Dermis microvascular lymphatic vessel endothelial cell (primary cell): ENCODE measurements at regions not wholly inside any gene's neighbourhood (a gene's known extent, or its start where the extent isn't known, plus 50 kb on each side); places are given as distances from the start of the nearest gene placed in this dataset.

Source experiments
- DNase-seq, 2 donors: peaks; one replicate each; pipeline versions ENCODE4 v3.0.0 to v3.0.0-alpha.2; 2010; ENCODE audit warnings: low read depth in 2 of 2

DNA sequence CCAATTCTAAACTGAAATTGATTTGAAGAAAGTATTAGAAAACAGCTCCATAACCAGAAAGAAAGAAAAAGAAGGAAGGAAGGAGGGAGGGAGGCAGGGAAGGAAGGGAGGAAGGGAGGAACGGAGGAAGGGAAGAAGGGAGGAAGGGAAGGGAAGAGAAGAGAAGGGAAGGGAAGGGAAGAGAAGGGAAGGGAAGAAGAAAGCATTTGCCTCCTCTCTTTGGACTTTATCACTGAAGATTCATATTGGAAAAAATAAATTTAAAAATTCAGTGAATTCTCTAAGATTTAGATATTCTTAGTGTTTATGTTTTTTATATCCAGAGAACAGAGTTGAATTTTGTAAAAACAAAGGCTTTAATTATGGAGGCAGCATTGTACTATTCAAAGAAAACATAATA lies 68.5 kb upstream of the NXT1 start:
- no peak for DNase-seq

DNA sequence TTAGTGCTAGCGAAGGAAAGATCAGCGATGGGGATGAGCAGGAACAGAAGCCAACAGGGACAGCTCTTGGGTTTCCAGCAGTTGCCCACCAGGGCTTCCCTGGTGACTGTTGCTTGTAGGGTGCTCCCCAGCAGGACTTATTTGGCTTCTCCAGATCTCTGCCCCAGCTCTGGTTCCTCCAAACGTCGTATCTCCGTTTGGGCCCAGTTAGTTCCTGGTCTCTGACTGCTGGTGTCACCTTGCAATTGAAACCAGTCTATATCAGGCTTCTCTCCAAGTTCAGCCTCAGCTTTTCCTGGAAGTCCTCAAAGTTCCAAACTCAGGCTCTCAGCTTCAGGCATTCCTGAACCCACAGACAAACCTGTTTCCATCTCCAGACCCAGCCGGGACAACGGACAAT lies 70.8 kb upstream of the NXT1 start:
- no peak for DNase-seq

DNA sequence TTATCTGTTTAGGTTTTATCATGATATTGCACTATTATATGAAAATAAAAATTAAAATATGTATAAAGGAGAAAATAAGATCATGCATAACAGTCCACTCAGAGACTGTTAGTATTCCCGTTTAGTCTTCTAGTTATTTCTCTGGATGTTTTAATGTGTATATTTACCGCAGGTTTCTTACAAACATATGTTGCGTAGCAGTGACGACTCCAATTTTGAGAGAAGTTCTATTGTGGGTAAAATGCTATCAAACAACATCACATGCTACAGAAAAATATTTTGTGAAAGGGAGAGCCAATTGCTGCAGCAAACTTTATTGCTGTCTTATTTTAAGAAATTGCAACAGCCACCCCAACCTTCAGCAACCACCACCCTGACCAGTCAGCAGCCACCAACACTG lies 72.4 kb upstream of the NXT1 start:
- no peak for DNase-seq

DNA sequence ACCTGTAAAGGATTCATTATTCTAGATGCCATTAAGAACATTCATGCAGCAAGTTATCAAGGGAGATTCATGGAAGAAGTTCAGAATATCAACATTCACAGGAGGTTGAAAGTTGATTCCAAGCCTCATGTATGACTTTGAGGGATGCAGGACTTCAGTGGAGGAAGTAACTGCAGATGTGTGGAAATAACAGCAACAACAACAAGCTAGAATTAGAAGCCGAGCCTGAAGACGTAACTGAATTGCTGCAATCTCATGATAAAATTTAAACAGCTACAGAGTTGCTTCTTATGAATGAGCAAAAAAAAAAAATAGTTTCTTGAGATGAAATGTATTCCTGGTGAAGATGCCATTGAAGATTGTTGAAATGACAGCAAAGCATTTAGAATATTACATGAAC lies 73.3 kb upstream of the NXT1 start:
- no peak for DNase-seq

DNA sequence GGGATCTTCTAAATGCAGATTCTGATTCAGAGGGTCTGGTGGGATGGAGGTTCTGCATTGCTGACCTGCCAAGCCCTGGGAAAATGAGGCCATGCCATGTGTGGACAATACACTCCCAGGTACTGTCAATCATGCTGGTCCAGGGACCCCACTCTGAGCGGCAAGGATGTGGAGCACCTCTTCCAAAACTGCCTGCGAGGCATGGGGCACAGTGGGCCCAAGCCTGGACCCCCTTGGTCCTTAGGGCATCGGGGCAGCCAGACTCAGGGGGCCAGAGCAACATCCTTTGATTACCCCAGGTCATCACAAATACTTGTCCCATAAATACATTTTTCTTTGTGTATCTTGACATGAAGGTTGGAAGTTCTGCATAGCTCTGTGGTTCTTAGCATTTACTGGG lies 76.8 kb upstream of the NXT1 start:
- no peak for DNase-seq

DNA sequence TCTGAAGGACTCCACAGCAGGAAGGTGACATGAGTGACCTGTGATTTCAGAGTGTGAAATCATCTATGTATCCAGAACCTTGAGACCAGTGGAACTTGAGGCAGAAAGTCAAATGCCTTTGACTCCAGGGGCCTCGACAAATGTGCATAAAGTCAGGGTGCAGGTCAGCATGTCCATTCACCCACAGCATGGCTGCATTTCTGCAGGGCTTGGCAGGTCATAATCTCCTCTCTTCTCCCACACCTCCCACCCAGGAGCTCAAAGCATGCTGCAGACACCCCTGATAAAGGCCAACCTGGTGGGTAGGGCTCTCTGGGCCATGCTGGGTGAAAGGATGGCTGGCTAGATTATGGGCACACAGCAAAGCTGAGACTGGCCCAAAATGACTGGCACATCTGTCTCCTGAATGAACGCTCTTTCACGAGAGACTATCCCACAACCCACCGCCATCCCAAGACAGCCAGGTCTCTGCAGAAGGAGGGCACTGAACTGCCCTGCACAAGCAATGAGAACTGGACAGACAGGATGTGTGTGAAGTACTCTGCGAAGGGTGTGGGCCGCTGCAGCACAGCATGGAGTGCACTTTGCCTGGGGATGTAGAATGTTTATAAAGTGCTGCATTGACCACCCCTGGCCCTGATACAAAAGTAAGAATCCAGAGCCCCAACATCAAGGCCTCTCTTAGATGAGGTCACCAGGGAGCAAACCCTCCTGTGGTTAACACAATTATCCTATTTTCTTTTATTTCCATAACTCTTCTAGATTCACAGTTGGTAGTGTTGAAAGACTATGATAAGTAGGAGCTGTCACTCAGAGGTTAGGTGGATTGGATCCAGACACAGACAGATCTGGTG lies 78.2 kb upstream of the NXT1 start:
- DNase-seq = no peak

DNA sequence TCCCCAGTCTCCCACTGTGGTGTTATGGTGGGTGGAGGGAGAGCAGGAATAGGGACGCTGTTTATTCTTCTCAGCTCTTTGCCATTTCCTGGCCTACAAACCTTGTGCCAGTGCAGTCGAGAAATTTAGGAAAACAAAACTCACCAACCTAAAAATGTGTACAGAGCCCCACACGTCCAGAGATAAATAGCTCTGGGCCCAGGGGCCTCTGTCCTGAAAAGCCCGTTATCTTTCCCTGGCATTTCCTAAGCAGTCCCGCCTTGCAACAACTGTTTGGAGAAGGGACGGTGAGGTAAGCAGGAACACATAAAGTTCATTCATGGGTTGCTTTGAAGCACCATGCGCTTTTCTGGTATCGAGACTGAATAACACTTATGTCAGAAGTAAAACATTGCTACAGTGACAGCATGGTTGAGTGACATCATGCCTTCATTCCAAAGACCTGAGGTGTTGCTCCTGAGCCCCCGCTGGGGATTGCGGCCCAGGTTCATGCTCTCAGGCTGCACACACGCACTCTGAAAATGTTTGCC lies 80.1 kb upstream of the NXT1 start:
- peak in 1 of 2 donors; percentile 56 for DNase-seq

DNA sequence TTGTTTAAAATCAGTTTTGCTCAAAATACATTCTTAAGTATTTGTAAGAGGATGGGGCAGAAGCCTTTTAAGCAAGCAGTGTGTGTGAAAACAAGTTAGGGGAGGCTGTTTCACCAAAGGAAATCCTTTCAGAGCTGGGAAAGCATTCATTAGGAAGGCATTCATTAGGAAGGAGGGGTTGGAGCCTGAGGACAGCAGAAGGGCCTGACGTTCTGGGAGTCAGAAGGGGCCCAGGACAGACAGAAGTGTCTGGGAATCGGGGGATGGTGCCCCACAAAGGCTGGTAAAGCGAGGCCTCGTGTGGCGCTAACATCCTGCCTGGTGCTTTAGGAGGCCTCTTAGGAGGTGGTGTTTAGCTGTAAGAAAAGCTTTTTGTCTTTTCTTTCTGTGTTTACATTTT lies 80.6 kb upstream of the NXT1 start:
- DNase-seq = peak in 1 of 2 donors; percentile 72

DNA sequence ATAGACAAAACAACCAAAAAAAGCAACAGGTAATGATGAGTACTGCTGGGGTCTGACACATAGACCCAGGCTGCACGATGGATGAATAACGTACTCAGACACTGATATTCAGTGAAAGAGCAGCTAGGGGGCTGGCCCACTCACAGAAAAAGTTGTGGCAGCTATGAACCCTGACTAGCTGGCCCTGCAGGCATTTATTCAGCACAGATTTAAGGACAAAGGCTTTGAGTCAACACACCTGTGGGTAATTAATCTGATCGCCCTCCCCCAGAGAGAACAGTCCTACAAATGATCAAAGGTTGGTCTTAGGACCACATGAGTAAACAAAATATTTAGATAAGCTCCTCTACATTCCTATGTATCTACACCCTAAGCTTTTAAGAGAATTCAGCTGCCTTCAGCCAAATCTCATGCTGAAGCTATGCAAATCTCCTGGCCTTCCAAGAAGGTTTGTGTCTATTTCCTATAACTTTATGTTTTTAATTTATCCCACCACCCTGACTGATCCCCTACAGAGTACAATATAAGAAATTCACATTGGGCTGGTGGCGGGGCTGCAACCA lies 81.7 kb upstream of the NXT1 start:
- DNase-seq = no peak

DNA sequence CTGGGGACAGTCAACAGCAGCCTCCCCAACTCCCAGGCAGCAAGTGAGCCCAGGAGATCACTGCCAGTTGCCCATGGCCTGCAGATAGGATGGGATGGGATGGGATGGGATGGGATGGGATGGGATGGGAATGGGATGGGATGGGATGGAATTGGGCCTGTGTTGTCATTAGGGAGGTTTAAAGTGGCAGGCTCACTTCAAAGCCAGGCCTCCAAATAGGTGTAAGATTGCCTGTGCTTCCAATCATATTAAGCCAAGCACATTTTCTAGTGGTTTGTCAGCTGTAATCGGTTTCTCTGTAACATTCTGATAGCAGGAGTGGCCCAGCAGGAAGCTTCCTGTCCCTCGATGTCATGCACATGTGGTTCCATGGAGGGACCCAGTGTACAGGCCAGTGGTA lies 82.7 kb upstream of the NXT1 start:
- no peak for DNase-seq

DNA sequence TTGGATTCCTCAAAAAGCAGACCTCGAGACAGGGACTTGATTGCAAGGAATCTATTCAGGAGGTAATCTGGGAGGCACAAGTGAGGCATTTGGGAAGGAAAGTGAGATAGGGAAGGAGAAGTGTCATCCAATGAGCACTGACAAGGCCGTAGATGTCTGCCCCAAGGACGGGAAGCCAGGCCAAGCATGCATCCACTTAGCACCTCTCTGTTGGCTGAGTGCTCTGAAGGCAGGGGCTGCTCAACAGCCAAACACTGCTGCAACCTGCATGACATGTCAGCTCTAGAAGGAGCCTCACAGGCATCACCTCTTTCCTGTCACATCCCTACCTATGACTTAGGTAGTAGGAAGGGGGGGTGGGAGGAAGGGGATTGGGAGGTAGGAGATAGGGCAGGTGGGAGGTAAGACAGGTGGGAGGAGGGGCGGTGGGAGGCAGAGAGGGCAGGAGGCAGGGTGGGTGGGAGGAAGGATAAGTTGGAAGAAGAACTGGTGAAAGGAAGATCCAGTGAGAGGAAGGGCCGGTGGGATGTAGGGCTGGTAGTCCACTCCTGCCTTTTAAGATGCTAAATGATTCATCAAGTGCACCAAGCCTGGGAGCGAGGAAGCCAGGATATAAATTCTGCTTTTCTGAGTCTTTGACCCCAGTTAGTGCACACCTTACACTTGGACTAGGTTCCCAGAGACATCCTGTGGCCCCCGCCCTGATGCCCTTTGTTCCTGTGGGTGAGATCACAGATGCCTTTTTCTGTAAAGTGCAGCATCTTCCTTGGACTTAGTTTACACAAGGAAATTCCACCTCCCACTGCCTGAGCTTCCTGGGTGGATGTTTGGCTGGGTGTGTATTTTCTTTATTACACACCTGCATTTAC lies 83.8 kb upstream of the NXT1 start:
- no peak for DNase-seq

DNA sequence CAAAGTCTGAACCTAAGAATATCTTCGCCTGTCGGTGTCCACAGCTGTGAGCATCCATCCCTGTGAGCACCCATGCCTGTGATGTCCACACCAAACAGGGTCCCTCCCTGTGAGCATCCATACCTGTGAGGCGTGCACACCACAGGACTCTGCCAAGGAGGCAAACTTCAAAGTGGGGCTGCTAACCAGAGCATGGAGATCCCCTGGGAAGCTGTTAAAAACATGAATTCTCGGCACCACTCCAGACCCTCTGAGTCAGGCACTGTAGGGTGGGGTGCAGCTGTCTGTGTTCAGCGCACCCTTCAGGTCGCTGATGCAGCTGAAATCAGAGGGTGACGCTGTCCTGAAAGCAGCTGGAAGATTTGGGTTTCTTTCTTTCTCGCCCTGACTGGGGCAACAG lies 85.4 kb upstream of the NXT1 start:
- no peak for DNase-seq

DNA sequence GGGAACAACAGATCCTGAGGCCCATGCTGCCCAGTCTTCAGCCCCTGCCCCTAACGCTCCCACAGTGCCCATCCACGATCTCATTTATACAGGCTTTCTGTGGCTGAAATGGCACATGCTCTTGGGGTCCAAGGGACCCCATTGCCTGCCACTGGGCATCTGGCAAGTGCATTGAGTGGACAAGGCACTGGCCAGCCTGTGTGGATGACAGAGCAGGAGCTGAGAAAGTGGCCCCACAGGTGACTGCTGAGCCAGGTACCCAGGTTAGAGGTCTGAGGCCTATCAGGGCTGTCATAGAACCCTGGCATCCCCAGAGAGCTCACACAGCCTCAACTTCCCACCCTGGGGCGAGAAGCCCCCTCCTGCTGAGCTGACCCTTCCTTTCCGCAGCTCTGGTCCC lies 86.0 kb upstream of the NXT1 start:
- no peak for DNase-seq

DNA sequence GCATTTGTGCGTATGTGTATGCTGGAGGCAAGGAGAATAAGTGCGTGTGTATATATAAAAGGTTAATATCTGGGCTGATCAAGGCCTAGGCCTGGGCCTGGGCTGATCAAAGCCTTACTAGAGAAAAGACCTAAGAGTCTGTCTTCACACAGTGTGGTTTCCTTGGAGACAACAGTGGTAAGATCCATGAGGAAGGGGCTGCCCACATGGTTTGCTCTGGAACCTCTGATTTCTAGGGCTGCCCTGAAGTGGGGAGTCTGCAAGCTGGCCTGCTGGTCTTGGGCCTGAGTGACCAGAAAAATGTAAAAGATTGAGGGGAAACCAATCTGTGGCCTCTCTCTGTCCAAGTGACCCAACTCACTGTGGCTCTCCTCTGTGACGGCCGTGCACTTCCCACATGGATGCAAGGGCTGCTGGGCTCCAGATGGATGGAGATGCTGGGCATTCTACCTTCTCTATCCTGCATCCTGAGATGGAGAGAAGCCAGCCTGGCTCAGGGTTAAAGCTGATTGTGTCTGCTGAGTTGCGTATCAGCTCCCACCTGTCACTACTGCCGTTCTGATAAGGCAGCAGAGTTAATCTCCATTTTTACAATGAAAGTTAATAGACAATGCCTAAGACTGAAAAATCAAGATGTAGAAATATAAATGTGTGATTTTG lies 90.3 kb upstream of the NXT1 start:
- DNase-seq = no peak

DNA sequence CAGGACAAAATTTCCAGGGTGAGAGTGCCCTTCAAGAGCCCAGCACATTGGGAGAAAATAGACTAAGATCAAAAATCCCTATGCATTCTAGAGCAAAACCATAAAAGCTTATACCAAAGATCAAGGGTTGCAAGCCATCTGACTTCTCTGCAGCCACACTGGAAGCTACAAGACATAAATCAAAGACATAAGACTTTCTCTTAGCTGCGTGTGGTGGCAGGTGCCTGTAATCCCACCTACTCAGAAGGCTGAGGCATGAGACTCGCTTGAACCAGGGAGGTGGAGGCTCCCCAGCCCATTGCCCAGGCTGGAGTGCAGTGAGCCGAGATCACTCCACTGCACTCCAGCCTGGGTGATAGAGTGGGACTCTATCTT lies 91.9 kb upstream of the NXT1 start:
- DNase-seq = no peak

DNA sequence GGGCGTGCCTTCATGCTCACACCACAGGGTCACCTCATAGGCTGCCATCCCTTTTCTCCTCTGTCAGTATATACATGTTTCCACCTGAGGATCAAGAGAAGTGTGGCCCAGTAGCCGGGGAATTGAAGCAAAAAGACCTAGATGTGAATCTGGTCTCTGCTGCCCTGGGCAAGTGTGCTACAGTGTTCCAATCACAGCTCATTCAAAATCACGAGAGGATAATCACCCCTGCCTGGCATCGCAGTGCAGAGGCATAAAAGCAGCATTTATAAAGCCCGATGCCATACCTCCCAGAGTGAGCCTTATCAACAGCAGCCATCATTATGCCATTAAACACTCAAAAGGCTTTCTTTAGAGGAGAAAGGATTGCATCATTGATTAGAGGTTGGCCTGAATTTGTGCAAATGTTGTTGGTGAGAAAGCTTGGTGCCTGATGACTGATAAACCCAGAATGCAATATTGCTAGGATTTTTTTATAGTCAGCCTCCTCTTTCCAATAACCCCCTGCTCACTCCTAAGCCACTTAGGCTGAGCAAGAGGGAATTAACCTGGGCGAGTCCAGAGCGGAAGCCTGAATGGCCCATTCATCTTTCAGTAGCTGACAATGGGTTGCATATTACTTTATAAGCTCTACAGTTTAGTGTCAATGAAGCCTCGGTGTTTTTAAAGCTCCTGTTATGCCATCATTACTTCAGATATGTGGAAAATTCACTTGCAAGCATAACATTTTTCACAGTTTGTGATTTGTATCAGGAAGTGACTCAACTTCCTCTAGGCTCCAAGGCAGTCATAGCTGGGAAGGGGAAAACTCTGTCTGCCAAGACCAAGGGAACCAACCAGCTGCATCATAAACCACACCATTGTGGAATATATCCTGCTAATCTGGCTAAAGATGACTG lies 92.5 kb upstream of the NXT1 start:
- DNase-seq = peak; percentile 97 to 98

DNA sequence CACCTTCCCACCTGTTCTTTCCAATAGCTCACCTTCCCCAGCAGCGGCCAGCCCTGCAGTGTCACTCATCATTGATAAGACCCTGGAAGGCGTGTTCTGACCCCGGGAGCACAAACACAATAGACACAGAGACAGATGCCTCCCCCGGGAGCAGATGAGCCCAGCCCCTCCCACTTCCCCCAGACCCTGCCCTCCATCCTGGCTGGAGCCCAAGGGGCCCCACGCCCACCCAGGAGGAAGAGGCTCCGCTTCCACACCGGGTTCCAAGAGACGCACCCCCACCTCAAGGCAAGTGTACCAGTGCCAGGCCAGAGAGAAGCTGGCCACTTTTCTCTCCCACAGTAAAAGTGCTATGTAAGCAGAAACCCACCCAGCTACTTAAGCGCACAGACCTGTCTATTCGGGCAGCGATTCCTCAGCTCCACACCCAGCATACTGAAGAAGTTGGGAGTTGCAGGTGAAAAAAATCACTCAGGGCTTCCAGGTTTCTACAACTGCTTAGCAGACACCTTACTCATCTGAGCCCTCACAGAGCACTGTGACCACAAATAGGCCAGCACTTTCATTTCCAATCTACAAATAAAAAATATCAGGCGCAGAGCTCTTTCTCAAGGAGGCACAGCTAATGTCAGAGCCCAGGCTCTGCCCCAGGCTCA lies 93.4 kb upstream of the NXT1 start:
- peak in 1 of 2 donors; percentile 28 for DNase-seq

DNA sequence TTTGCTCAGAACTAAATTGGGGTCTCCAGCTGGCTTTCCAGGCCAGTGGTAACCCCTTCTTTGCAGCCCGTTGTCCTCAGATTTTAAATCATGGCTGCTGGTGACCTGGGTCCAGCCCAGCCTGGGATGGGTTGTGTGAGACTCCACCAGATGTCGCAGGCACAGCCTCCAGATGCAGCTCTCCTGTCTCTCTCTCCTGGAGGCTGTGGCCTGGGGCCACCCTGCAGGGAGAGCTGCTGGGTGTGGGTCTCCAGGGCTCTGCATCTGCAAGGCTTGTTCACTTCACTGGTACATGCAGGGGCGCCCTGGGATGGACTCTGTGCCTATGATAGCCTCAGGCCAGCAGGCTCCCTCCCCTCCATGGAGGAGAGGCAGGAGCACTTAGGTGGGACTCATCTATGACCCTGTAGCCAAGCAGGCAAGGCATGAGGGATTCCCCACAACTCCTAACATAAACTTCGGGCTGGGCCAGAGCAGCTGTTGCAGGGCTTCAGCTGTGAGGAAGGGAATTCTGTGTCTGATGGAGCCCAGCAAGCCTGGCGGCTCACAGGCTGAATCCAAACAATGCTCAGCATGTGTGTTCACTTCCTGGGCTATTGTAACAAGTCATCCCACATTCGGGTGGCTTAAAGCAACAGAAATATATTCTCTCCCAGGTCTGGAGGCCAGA lies 94.7 kb upstream of the NXT1 start:
- DNase-seq = peak in 1 of 2 donors; percentile 62

DNA sequence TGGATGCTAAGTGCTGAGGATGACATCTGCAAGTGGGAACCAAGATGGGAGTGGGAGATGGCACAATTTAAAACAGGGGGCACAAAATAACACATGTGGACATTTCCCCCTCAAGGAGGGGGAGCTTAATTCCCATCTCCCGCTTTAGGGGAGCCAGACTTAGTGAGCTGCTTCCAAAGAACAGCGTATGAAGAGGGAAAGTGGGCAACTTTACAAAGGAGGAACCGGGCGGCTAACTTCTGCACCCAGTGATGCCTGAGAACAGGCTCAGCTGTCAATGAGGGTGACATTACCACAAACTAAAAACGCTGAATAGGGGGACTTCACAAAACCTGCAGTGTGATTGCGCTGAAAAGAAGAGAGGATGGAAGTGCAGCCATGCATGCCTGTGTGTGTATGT lies 95.5 kb upstream of the NXT1 start:
- DNase-seq = no peak

DNA sequence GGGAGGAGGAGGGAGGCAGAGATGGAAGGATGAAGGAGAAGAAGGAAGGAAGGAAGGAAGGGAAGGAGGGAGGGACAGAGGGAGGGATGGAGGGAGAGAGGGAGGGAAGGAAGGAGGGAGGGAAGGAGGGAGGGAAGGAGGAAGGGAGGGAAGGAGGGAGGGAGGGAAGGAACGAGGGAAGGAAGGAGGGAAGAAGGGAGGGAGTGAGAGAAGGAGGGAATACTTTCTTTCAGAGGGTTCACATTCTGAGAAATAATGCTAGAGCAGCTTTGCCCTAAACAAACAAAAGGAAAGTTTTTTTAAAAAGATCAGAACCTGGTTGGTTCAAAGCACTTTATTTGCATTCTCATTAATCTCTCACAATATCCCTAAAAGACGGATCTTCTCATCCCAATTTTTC lies 96.1 kb upstream of the NXT1 start:
- DNase-seq = no peak
